ENCODE measurements at regions not wholly inside any gene's neighbourhood (a gene's known extent, or its start where the extent isn't known, plus 50 kb on each side); places are given as distances from the start of the nearest gene placed in this dataset.

DNA sequence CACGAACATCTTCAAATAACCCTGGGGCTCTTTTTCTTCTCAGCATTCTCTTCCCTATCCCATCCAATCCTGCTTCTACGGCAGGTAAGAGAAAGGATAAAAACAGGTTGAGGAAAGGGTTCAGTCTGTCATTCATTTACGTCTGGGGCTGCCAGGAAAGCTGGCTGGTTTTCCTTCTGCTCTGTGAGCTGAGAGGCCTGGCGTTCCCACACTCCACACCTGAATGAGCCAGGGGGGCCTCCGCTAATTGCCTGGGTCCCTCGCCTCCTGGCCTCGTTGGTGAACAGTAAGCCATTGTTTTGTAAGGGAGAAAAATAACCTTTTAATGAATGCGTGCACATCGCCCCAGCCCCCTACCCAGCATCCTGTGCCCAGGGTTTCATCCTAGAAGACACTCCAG, 70.8 kb upstream of the SIM2 start:
- Histone ChIP-seq H3K9me3 (ENCODE audit: control insufficient read depth in 4 of 4, low read length in 3 of 4) (no peaks in the 10 kb centered on the region), H3K27me3 (ENCODE audit: control insufficient read depth in 4 of 4, insufficient read depth in 4 of 4, low read length in 3 of 4) (no peaks in the 10 kb centered on the region), H3K4me1 (ENCODE audit: control insufficient read depth in 4 of 4, insufficient read depth in 4 of 4, low read length in 3 of 4) (no peaks in the 10 kb centered on the region), H3K4me3 (ENCODE audit: low read depth in 1 of 3, low read length in 3 of 3) (no peak overlapping the region), H3K9ac (ENCODE audit: low read depth in 1 of 2, low read length in 2 of 2) (no peak overlapping the region), H3K36me3 (ENCODE audit: control insufficient read depth in 4 of 4, insufficient read depth in 3 of 4, low read depth in 1 of 4, low read length in 3 of 4) (no peaks in the 10 kb centered on the region), H3K27ac (ENCODE audit: low read depth in 1 of 2, low read length in 2 of 2) (no peak overlapping the region)
- TF ChIP-seq FOXA1 (IDR thresholded peaks at IDR 0.05) (no peak), CTCF (IDR thresholded peaks at IDR 0.05; ENCODE audit: low read depth, low read length, missing input control) (no peak)
- TF ChIP-seq, protein P1, sequence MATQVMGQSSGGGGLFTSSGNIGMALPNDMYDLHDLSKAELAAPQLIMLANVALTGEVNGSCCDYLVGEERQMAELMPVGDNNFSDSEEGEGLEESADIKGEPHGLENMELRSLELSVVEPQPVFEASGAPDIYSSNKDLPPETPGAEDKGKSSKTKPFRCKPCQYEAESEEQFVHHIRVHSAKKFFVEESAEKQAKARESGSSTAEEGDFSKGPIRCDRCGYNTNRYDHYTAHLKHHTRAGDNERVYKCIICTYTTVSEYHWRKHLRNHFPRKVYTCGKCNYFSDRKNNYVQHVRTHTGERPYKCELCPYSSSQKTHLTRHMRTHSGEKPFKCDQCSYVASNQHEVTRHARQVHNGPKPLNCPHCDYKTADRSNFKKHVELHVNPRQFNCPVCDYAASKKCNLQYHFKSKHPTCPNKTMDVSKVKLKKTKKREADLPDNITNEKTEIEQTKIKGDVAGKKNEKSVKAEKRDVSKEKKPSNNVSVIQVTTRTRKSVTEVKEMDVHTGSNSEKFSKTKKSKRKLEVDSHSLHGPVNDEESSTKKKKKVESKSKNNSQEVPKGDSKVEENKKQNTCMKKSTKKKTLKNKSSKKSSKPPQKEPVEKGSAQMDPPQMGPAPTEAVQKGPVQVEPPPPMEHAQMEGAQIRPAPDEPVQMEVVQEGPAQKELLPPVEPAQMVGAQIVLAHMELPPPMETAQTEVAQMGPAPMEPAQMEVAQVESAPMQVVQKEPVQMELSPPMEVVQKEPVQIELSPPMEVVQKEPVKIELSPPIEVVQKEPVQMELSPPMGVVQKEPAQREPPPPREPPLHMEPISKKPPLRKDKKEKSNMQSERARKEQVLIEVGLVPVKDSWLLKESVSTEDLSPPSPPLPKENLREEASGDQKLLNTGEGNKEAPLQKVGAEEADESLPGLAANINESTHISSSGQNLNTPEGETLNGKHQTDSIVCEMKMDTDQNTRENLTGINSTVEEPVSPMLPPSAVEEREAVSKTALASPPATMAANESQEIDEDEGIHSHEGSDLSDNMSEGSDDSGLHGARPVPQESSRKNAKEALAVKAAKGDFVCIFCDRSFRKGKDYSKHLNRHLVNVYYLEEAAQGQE (IDR thresholded peaks at IDR 0.05), result no peak
- no peak for DNase-seq (ENCODE audit: low spot score)
- WGBS, result 82% methylated on average over 9 of the region's 9 CpGs

DNA sequence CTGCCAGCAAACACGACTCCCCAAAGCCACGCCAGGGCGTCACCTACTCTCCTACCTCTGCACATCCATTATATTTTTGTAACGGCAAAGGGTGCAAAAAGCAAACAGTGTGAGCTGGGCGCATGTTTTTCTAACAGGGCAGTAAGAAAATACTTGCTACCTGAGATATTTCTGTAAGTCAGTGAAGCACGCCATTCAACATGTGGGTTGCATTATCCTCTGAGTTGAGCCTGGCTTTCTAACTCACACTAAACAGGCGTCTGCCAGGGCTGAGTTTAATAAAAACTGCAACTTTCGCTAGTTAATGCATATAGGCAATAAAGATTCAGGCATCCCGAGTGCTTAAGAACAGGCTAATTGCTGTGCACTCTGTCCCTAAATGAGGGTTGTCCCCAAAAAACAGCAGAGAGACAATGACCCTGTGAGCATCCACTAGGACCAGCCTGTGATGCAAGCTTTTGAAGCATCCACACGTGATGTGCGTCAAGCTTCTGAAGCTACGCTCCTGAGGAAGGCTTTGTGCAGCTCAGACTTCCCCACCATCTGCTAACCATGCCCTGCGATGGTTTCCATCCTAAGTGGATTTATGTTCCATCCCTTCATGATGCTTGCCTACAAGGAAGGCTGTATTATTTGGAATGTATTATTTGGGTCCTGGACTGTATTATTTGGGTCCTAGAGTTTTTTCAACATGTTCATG, 70.0 kb upstream of the SIM2 start:
- H3K36me3 ChIP-seq (ENCODE audit: control insufficient read depth in 4 of 4, insufficient read depth in 3 of 4, low read depth in 1 of 4, low read length in 3 of 4), result no peaks in the 10 kb centered on the region
- H3K9ac ChIP-seq (ENCODE audit: low read depth in 1 of 2, low read length in 2 of 2), result no peak overlapping the region
- H3K27ac ChIP-seq (ENCODE audit: low read depth in 1 of 2, low read length in 2 of 2), result no peak overlapping the region
- no peak for DNase-seq (ENCODE audit: low spot score)
- H3K4me3 ChIP-seq (ENCODE audit: low read depth in 1 of 3, low read length in 3 of 3), result no peak overlapping the region
- H3K9me3 ChIP-seq (ENCODE audit: control insufficient read depth in 4 of 4, low read length in 3 of 4), result no peaks in the 10 kb centered on the region
- no peaks in the 10 kb centered on the region for H3K4me1 ChIP-seq (ENCODE audit: control insufficient read depth in 4 of 4, insufficient read depth in 4 of 4, low read length in 3 of 4)
- no peaks in the 10 kb centered on the region for H3K27me3 ChIP-seq (ENCODE audit: control insufficient read depth in 4 of 4, insufficient read depth in 4 of 4, low read length in 3 of 4)
- WGBS, result 77% methylated on average over 13 of the region's 13 CpGs
- no peak for TF ChIP-seq CTCF (IDR thresholded peaks at IDR 0.05; ENCODE audit: low read depth, low read length, missing input control)
- no peak for TF ChIP-seq TAF1 (conservative IDR thresholded peaks at IDR 0.05)
- TF ChIP-seq JUND (IDR thresholded peaks at IDR 0.05), result no peak
- TF ChIP-seq RXRA (IDR thresholded peaks at IDR 0.05), result no peak

DNA sequence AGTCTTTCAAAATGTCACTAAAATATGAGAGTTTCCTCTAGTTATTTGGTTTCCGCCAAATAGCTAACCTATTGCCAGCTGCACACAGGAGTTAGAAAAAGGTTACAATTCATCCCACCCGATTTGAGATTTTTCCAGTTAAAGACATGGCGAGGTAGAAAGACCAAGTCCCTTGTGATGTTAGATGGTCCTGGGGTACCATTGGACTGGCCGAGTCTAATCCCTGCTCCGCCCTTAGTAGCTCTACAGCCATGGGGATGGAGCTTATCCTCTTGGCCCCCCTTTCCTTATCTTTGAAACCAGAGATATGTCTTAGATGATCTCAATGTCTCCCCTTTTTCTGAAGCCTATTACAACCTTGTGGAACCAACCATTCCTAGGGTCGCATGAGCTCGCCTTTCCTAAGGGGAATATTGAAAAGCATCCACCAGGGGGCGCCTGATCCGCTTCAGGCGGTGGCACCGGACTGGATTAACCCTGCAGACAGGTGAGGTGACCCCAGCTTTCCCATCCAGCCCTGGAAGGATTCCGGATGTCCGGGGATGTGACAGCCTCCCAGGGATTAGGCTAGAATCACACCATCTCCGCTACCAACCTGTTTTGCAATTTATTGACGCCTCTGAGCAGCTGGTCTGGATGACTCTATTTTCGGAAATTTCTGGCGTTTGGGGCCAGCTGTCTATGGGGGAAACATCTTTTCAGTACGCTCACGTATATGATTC, 68.3 kb upstream of the SIM2 start:
- Histone ChIP-seq H3K4me1 (ENCODE audit: control insufficient read depth in 4 of 4, insufficient read depth in 4 of 4, low read length in 3 of 4) (no peaks in the 10 kb centered on the region), H3K27me3 (ENCODE audit: control insufficient read depth in 4 of 4, insufficient read depth in 4 of 4, low read length in 3 of 4) (no peaks in the 10 kb centered on the region), H3K4me3 (ENCODE audit: low read depth in 1 of 3, low read length in 3 of 3) (no peak overlapping the region), H3K27ac (ENCODE audit: low read depth in 1 of 2, low read length in 2 of 2) (no peak overlapping the region), H3K36me3 (ENCODE audit: control insufficient read depth in 4 of 4, insufficient read depth in 3 of 4, low read depth in 1 of 4, low read length in 3 of 4) (no peaks in the 10 kb centered on the region), H3K9ac (ENCODE audit: low read depth in 1 of 2, low read length in 2 of 2) (no peak overlapping the region), H3K9me3 (ENCODE audit: control insufficient read depth in 4 of 4, low read length in 3 of 4) (no peaks in the 10 kb centered on the region)
- 40% methylated on average over 19 of the region's 19 CpGs for WGBS
- peak; percentile 77 for DNase-seq (ENCODE audit: low spot score)
- TF ChIP-seq GABPA (IDR thresholded peaks at IDR 0.05 in 1 of 2, conservative IDR thresholded peaks at IDR 0.05 in 1 of 2) (no peak), NR2F2 (IDR thresholded peaks at IDR 0.05) (no peak), HNF4G (IDR thresholded peaks at IDR 0.05) (no peak), TAF1 (conservative IDR thresholded peaks at IDR 0.05) (no peak), CTCF (IDR thresholded peaks at IDR 0.05; ENCODE audit: low read depth, low read length, missing input control) (peak; percentile 59), EGR1 (IDR thresholded peaks at IDR 0.05; ENCODE audit: low read depth in 2 of 2) (no peak), RXRA (IDR thresholded peaks at IDR 0.05) (peak in 1 of 2 donors; percentile 31), RAD21 (IDR thresholded peaks at IDR 0.05) (peak; percentile 66 to 83), SP1 (IDR thresholded peaks at IDR 0.05) (no peak)
- TF ChIP-seq, protein P2, sequence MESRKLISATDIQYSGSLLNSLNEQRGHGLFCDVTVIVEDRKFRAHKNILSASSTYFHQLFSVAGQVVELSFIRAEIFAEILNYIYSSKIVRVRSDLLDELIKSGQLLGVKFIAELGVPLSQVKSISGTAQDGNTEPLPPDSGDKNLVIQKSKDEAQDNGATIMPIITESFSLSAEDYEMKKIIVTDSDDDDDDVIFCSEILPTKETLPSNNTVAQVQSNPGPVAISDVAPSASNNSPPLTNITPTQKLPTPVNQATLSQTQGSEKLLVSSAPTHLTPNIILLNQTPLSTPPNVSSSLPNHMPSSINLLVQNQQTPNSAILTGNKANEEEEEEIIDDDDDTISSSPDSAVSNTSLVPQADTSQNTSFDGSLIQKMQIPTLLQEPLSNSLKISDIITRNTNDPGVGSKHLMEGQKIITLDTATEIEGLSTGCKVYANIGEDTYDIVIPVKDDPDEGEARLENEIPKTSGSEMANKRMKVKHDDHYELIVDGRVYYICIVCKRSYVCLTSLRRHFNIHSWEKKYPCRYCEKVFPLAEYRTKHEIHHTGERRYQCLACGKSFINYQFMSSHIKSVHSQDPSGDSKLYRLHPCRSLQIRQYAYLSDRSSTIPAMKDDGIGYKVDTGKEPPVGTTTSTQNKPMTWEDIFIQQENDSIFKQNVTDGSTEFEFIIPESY (IDR thresholded peaks at IDR 0.05), result no peak

Measured in liver (tissue), 8 donors.